SW 1271 (cell line): ENCODE measurements at regions not wholly inside any gene's neighbourhood (a gene's known extent, or its start where the extent isn't known, plus 50 kb on each side); places are given as distances from the start of the nearest gene placed in this dataset.
"Not testable (repeated sequence)": the region's sequence is repeated elsewhere in the genome, so short reads cannot be mapped to it uniquely, and the experiment has no call there.

Experiments used
- DNase-seq, 2 experiments: peaks; one replicate each; lab custom pipeline; 2025; lab: John Stamatoyannopoulos, UW

DNA sequence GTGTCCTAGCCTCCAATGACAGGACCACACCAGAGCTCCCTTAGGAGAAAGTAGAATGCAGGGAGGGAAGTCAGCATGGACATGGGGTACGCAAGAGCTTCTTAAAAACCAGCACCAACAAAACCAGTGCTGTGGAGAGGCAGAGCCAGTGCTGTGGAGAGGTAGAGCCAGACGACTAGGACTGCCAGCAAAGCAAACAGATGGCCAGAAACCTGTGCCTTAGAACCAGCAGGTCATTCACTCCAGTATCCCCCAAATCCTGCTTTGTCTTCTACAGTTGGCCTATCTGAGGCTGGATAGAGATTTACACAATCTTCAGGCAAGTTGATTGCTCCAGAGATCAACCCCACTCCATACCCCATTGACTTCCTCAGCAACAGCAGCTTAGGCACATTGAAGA, 459.9 kb upstream of the CAMK1G start:
- DNase-seq, result no peak

GRCh38 chr1:209129091-209129490, 454.4 kb upstream of the CAMK1G start:
- not testable (repeated sequence) for DNase-seq

GRCh38 chr1:209130886-209131285, 452.6 kb upstream of the CAMK1G start:
- no peak for DNase-seq

- no peak for DNase-seq
These were observed 450.6 kb upstream of the CAMK1G start for GRCh38 chr1:209132736-209133467.

DNA sequence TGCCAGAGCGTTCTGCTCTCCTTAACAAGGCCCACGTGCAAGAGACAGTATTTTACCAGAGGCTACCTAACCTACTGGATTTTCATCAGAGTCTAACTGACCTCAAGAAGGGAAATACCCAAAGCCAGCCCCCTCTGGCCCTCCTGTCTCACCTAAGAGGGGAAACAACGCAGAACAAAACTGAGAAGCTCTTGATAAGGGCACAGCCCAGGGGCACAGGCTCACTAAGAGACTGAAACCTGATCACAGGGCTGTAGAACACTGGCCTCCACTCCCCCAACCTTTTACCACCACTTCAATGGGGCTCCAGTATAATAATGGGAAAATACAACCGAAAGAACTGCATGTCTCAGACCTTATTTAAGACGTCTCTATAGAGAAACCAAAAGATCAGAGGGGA, 449.5 kb upstream of the CAMK1G start:
- no peak for DNase-seq

- no peak for DNase-seq
These were observed 439.6 kb upstream of the CAMK1G start for GRCh38 chr1:209143916-209144315.

DNA sequence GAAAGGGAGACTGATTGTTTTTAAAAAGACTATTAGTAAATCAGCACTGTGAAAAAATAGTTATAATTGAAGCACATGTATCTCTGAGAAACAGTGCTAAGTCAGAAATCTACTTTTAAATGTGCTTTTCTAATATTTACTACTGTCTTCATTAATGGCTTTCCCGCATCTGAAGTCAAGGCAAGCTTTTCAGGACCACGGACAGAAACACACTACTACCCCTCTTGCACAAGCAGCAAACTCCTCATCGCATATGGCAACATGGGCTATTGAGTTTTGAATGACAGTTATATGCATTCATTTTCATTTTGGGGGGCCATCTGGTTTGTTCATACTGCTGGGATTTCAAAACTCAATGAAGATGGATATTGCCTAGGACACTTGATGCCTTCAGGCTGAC, 433.4 kb upstream of the CAMK1G start:
- DNase-seq, result no peak

- DNase-seq, result no peak
These were observed 430.1 kb upstream of the CAMK1G start for GRCh38 chr1:209153411-209153810.

- DNase-seq, result no peak
These were observed 428.6 kb upstream of the CAMK1G start for GRCh38 chr1:209154912-209155311.

DNA sequence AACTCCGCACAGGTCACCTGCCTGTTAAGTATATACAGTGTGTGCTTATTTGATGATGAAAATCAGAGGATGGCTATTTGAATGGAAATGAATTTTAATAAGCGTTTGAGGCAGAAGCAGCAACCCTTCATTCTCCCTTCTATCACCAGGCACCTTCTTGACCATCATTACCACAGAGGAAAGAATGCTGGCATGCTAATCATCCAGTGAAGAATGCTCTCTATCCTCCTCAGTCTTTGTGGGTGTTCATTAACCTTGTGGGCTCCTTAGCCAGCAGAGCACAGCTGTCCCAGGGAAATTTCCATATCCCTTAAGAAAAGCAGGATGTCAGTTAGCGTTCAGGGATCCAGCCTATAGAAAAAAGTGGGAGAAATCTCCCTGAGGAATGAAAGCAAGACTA, 428.0 kb upstream of the CAMK1G start:
- DNase-seq, result no peak

DNA sequence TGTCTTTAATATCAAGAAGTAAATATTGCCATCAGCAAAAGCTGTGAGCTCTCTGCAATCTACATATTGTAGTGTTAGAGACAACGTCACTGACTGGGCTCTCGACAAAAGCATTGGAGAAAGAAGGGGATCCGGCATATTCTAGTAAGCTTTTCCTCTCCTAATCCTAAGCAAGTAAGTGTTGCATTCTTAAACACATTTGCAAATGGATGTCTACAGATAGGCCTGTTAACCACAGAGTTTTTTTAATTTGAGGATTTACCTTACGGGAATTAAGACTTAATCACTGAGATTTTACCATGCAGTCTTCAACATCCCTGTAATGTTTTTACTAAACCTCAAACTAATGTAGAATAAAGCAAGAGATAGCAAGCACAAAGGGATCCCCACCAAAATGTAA, 426.5 kb upstream of the CAMK1G start:
- DNase-seq, result no peak

DNA sequence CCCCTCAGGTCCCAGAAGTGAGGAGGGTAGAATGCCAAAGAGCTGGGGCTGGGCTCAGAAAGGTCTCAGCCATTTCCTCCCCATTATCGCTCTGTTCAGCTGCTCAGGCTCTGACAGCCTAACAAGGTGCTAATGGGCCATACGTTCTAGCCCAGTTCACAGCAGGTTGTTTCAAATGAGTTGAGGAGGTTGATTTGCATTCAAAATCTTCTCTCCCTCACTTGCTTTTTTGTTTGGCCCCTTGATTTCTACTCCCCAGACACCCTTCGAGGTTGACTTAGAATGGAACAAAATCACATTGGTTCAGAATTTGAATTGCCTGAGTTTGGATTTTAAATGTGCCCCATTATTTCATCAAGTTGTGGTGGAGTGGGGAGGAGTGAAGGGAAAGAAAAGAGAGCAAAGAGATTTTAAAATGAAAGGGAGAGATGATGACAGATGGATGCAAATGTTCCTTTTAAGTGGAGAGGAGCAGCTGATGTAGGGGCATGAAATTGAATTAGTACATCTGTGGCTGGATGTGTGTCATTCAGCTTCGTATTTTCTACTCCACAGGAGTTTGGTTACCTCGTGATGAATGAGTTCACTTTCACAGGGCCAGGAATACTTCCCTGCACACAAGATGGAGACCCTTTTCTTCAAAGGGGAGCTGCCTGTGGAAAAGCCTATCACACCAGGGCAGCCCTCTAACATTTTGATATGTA, 425.8 kb upstream of the CAMK1G start:
- DNase-seq, result no peak

DNA sequence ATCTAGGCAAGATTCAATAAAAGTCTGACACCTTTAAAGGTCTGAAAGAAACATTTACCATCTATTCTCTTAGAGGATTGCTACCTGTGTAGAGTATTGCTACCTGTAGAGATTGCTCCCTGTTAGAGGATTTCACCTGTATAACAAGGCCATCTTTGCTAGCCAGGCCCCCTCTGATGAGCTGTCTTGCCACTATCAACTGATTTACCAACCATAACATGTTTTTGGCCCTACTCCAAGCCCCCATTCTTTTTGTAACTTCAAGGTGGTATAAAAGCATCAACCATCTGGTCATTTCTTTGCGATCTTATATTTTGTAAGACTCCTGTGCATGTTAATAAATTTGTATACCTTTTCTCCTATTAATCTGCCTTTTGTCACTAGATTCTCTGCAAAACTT, 424.7 kb upstream of the CAMK1G start:
- no peak for DNase-seq

DNA sequence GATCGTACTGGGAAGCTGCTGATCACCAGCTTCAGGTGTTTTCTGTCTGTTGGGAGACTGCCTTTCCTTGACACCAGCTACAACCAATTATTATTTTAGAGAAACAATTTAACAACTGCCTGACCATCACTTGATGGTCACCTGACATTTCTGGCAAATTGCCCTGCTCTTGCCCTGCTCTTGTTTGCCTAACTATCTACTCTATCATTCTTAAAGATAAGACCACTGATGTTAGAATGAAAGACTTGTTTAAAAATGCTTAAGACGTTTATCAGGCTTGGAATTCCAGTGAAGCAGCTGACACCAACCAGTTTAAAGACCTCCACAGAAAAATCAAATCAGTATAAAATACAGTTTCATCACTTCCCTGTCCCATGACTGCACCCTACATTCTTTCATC, 423.3 kb upstream of the CAMK1G start:
- DNase-seq, result no peak

DNA sequence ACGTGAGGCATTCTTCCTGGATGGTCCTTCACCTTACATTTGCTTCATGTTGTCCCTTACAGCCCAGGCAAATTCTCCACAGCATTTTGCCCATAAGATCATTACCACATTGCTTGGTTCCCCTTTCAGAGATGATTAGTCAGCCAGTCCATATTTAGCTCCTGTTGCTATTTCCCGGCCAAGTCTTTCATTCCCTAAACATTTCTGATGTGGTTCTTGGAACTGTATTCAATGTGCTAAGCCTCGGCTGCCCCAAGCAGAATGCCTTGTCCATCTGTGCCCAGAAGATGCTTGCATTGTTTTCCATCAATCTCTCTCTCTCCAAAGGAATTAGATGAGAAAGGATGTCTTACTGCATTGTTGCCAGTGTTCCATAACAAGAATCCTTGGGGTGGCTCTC, 420.9 kb upstream of the CAMK1G start:
- no peak for DNase-seq

- DNase-seq, result no peak
These were observed 415.3 kb upstream of the CAMK1G start for GRCh38 chr1:209168204-209168603.

DNA sequence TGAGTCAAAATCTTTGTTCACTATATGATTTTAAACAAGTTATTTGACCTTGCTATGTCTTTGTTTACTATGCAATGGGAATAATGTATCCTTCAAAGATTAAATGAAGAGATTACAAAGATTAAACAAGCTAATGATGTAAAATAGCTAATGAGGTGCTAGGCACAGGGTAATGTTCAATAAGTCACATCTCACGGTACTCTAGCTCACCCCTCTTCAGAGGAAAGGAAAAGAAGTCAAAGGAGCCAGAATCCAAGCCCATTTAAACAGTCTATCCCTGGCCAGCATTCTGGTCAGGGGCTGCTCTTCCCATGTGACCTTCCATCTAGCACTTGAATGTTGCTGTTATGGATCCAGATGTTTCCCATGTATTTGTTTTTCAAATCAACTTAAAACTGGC, 412.4 kb upstream of the CAMK1G start:
- no peak for DNase-seq

DNA sequence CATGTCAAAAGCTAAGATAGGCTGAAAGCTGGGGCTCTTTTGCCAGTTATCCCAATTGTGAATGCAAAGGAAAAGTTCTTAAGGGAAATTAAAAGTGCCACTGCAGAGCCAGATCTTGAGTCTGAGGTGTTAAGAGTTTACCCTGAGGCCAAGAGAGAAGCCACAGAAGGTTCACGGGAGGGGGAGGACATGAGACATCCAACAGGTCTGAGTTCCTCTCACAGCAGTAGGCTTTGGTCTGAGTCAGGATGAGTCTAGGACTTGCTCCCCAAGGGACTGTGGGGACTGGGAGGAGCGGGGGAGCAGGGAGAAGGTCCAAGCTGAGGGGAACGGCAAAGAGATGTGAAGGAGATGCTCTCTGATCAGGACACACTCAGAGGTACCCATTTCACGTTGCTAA, 411.2 kb upstream of the CAMK1G start:
- no peak for DNase-seq

DNA sequence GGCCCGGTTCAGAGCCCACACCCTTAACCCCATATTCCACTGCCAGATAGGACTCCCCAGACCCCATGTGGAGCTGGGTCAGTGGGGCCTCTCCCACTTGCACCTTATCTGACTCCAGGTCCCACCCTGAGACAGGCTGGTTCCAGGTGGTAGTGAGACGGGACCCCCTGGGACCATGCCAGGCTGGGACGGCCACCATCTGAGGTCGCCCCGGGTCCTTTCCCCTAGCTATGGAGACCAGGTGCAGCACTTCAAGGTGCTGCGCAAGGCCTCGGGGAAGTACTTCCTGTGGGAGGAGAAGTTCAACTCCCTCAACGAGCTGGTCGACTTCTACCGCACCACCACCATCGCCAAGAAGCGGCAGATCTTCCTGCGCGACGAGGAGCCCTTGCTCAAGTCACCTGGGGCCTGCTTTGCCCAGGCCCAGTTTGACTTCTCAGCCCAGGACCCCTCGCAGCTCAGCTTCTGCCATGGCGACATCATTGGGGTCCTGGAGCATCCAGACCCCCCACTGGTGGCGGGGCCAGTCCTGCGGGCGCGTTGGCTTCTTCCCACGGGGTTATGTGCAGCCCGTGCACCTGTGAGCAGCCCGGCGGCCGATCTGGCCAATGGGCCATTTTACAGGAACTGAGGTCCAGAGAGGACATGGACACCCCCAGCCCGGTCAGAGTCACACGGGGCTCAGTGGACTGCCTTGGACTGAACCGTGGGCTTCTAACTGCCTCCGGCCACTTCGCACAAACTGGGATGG, 410.5 kb upstream of the CAMK1G start:
- not testable (repeated sequence) for DNase-seq

- not testable (repeated sequence) for DNase-seq
These were observed 409.7 kb upstream of the CAMK1G start for GRCh38 chr1:209173796-209174195.

DNA sequence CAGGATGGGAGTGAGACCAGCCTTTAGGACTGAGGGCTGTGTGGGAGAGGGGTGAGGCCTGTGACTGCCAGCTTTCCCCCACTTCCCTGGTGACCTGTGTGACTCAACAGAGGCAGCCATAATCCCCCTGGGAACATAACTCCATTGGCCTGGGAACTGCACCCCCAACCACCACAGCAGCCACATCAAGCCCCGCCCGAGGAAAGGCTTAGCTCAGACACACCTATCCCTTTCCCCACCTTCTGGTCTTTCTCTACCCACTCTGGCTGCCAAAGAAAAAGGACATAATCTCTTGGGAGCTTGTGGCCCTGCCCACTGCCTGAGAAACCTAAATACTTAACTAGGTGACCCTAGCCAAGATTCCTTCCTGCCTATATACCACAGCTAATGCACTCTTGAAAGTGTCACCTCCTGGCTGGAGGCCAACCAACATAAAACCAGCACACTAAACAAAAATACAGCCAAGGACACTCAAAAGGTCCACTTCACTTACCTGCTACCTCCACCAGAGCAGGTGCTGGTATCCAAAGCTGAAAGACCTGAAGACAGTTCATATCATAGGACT, 406.6 kb upstream of the CAMK1G start:
- no peak for DNase-seq

- no peak for DNase-seq
These were observed 400.3 kb upstream of the CAMK1G start for GRCh38 chr1:209183195-209183594.

DNA sequence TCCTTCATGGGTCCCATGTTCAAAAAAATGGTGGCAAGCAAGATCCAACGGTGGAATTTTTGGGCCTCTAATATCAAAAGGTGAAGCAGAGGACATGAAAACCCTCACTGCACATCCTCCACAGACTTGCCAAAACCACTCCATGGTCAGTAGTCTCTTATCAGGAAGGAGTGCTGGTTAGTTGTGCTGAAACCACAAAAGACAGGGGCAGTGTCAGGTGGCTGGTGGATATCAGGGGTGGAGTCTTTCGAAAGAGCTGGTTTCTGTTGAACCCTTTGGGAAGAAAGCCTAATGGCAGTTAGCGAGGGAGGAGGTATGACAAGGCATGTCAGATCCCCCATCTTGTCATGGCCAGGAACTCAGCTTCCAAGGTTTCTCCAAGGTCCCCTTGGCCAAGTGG, 395.9 kb upstream of the CAMK1G start:
- DNase-seq, result no peak
